ENCODE measurements at regions not wholly inside any gene's neighbourhood (a gene's known extent, or its start where the extent isn't known, plus 50 kb on each side); places are given as distances from the start of the nearest gene placed in this dataset.

GRCh38 chr6:45815466-45816125, 200.1 kb downstream of the CLIC5 start:
- TF ChIP-seq, protein P1, sequence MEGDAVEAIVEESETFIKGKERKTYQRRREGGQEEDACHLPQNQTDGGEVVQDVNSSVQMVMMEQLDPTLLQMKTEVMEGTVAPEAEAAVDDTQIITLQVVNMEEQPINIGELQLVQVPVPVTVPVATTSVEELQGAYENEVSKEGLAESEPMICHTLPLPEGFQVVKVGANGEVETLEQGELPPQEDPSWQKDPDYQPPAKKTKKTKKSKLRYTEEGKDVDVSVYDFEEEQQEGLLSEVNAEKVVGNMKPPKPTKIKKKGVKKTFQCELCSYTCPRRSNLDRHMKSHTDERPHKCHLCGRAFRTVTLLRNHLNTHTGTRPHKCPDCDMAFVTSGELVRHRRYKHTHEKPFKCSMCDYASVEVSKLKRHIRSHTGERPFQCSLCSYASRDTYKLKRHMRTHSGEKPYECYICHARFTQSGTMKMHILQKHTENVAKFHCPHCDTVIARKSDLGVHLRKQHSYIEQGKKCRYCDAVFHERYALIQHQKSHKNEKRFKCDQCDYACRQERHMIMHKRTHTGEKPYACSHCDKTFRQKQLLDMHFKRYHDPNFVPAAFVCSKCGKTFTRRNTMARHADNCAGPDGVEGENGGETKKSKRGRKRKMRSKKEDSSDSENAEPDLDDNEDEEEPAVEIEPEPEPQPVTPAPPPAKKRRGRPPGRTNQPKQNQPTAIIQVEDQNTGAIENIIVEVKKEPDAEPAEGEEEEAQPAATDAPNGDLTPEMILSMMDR (conservative IDR thresholded peaks at IDR 0.05), result no peak
- no peak overlapping the region for H3K27ac ChIP-seq

DNA sequence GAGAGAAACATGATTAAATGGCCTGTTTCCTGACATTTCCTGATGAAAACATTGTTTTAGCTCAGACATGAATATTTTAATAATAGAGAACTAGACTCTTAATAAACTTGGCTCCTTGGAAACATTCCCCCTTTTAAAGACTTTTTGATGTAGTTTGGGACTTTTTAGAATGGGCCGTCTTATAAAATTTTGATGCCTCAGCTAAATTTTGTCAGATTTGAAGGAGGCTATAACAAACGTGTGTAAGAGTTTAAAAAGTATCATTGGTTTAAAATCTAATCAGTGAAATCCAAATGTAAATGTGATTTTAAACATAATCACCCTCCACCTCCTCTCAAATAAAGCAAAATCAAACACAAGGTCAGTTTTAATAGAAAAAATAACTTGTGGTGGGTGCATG, 200.9 kb downstream of the CLIC5 start:
- TF ChIP-seq, protein P1 (conservative IDR thresholded peaks at IDR 0.05), result no peak
- no peak overlapping the region for H3K27ac ChIP-seq

- TF ChIP-seq, protein P1 (conservative IDR thresholded peaks at IDR 0.05), result no peak
- no peak overlapping the region for H3K27ac ChIP-seq
Observed at GRCh38 chr6:45813943-45814342, 201.7 kb downstream of the CLIC5 start.

GRCh38 chr6:45812922-45813321, 202.7 kb downstream of the CLIC5 start:
- TF ChIP-seq, protein P1 (conservative IDR thresholded peaks at IDR 0.05), result no peak
- H3K27ac ChIP-seq, result no peak overlapping the region

GRCh38 chr6:45808917-45809316, 206.7 kb downstream of the CLIC5 start:
- no peak overlapping the region for H3K27ac ChIP-seq
- TF ChIP-seq, protein P1 (conservative IDR thresholded peaks at IDR 0.05), result no peak

DNA sequence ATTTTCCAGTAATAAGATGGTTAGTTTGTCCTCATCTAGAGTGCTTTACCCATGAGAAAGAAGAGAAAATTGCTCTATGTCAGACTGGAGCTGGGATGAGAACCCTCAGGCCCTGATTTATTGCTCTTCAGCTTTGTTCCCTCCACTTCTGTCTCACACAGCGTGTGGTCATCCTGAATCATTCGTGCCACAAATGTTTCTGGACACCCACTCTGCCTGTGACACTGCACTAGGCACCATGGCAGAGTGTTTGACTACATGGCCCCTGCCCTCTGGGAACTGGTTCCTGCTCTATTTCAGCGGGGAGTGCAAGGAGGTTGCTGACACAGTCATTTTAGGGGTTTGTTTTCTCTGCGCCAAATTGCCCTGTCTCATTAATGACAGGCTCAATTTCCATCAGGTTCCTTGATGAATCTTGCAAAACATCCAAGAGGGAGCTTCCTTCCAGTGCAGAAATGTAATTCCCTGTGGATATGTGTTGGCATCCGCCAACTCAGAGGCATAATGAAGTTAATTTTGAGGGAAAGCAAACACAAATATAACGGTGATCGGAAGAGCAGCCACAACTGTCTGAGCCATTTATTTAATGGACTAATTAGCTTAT, 207.5 kb downstream of the CLIC5 start:
- no peak overlapping the region for H3K27ac ChIP-seq
- TF ChIP-seq, protein P1 (conservative IDR thresholded peaks at IDR 0.05), result no peak

DNA sequence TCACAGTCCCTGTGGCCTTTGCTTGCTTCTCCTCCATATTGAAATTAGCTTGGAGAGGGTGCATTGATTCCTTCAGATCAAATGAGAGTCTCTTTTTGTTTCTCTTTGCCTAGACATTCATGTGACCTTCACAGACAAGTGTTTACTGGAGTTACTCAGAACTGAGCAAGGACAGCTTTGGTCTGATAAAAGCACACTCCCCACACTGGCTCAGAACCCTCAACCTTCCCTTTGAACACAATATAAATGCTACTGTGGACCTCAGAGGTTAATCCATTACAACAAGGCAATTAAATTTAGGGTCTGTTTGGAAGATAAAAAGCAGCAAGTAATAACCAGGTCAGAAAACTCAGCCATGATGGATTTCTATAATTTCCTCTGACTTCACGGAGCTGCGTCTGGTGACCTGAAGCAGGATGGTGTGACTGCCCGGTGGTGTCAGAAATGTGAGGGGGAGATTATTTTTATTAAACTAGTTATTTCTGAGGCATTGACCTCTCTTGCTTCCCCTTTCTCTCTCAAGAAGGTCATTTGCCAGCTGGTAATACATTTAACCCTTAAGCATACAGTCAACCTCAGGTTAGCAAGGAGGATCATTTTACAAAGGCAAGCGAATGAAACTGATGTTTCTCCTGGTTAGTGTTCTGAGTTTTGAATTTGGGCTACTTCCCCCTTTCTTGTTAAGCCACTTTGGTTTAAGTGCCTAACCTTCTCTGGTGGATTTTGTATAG, 208.2 kb downstream of the CLIC5 start:
- TF ChIP-seq, protein P1 (conservative IDR thresholded peaks at IDR 0.05), result no peak
- H3K27ac ChIP-seq, result no peak overlapping the region

Measured in VCaP (cell line).